ENCODE measurements at regions not wholly inside any gene's neighbourhood (a gene's known extent, or its start where the extent isn't known, plus 50 kb on each side); places are given as distances from the start of the nearest gene placed in this dataset.
"Not testable (repeated sequence)": the region's sequence is repeated elsewhere in the genome, so short reads cannot be mapped to it uniquely, and the experiment has no call there.

- TF ChIP-seq POLR2A, CTCF (IDR thresholded peaks at IDR 0.05): not testable (repeated sequence)
These were observed 329.9 kb upstream of the PLGLB2 start for GRCh38 chr2:87417742-87418567.

Measured in lower leg skin (tissue), 3 donors.